Osteoblast (primary cell): ENCODE measurements at regions not wholly inside any gene's neighbourhood (a gene's known extent, or its start where the extent isn't known, plus 50 kb on each side); places are given as distances from the start of the nearest gene placed in this dataset.

Experiments used
- DNase-seq: peaks from one replicate; pipeline ENCODE4 v3.0.0; 2011; ENCODE audit warnings: low spot score, mixed read lengths; ENCODE audit not compliant: insufficient read length; ENCODE audit errors: missing footprints
- H2AFZ ChIP-seq: 2 replicates; pipeline ENCODE4 v1.6.0; 2011; ENCODE audit warnings: mild to moderate bottlenecking, low read length
- H3K27ac ChIP-seq: 2 replicates; pipeline ENCODE4 v1.5.1; 2011; ENCODE audit warnings: mild to moderate bottlenecking, low read depth, low read length, moderate library complexity
- H3K27me3 ChIP-seq: 2 replicates; pipeline ENCODE4 v1.6.0; 2012; ENCODE audit warnings: mild to moderate bottlenecking, control low read depth, inconsistent platforms, low read length, moderate library complexity; ENCODE audit not compliant: insufficient read depth
- H3K36me3 ChIP-seq: 2 replicates; pipeline ENCODE4 v1.5.1; 2011; ENCODE audit warnings: mild to moderate bottlenecking, low read length, control low read depth, moderate library complexity; ENCODE audit not compliant: insufficient read depth
- H3K4me1 ChIP-seq: 2 replicates; pipeline ENCODE4 v1.5.1; 2011; ENCODE audit warnings: mild to moderate bottlenecking, low read length, control low read depth, moderate library complexity; ENCODE audit not compliant: insufficient read depth
- H3K4me2 ChIP-seq: 2 replicates; pipeline ENCODE4 v1.6.0; 2011; ENCODE audit warnings: mild to moderate bottlenecking, low read length; ENCODE audit not compliant: insufficient read depth
- H3K4me3 ChIP-seq: fragments of 200-600 bp; sonication (generic); 3 replicates; pipeline ENCODE4 v1.5.1; 2012; ENCODE audit warnings: mild to moderate bottlenecking, low read length, inconsistent platforms; ENCODE audit not compliant: insufficient read depth
- H3K79me2 ChIP-seq: 2 replicates; pipeline ENCODE4 v1.6.0; 2012; ENCODE audit warnings: mild to moderate bottlenecking, low read length, control low read depth, inconsistent platforms; ENCODE audit not compliant: insufficient read depth
- H3K9me3 ChIP-seq: 2 replicates; pipeline ENCODE4 v1.5.1; 2011; ENCODE audit warnings: low read depth, low read length, control low read depth
- H4K20me1 ChIP-seq: 2 replicates; pipeline ENCODE4 v1.6.0; 2012; ENCODE audit warnings: mild to moderate bottlenecking, low read length, control low read depth; ENCODE audit not compliant: insufficient read depth
- TF ChIP-seq, protein P1 (sequence below): IDR thresholded peaks from 2 replicates; pipeline ENCODE4 v1.5.1; 2011; ENCODE audit warnings: mild to moderate bottlenecking, low read depth, low read length, moderate library complexity; ENCODE audit errors: extremely low read depth

DNA sequence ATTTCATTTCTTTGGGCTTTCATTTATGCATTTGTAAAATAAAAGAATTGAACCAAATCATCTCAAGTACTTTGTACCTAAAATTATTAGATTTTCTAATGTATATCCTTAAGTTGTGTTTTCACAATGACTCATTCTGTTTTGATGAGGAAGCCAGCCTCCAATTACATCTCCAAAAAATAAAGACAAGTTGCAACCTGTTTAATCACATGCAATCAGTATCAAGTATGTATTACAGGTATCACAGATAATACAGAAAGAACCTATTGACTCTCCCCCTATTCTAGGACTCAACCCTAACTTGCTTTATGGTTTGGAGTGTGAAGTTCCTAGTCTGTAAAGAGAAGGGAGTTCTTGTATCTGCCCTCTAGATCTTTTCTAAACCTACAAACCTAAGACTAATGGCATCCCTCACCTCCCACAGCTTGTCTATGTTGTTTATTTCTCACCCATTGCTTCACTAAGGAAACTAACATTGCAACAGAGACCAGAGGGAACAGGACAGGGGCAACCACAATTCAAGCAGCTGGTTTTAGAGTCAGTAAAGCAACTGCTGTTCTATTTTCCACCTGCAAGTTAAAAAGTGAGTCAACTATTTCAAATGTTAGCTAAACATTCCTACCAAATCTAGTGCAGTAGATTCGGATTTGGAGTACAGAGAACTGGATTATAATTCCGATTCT is 141.1 kb upstream of the ETAA1 start:
- no peaks in the 10 kb centered on the region for H3K9me3 ChIP-seq
- H2AFZ ChIP-seq: no peak overlapping the region
- no peaks in the 10 kb centered on the region for H3K27me3 ChIP-seq
- no peak for DNase-seq
- H3K79me2 ChIP-seq: no peaks in the 10 kb centered on the region
- no peak overlapping the region for H3K4me3 ChIP-seq
- TF ChIP-seq, protein P1, sequence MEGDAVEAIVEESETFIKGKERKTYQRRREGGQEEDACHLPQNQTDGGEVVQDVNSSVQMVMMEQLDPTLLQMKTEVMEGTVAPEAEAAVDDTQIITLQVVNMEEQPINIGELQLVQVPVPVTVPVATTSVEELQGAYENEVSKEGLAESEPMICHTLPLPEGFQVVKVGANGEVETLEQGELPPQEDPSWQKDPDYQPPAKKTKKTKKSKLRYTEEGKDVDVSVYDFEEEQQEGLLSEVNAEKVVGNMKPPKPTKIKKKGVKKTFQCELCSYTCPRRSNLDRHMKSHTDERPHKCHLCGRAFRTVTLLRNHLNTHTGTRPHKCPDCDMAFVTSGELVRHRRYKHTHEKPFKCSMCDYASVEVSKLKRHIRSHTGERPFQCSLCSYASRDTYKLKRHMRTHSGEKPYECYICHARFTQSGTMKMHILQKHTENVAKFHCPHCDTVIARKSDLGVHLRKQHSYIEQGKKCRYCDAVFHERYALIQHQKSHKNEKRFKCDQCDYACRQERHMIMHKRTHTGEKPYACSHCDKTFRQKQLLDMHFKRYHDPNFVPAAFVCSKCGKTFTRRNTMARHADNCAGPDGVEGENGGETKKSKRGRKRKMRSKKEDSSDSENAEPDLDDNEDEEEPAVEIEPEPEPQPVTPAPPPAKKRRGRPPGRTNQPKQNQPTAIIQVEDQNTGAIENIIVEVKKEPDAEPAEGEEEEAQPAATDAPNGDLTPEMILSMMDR: no peak
- peak overlapping the region; percentile 31 for H3K27ac ChIP-seq
- H4K20me1 ChIP-seq: no peaks in the 10 kb centered on the region
- no peaks in the 10 kb centered on the region for H3K36me3 ChIP-seq
- no peak overlapping the region for H3K4me2 ChIP-seq
- peaks cover 21% of the 10 kb centered on the region for H3K4me1 ChIP-seq

DNA sequence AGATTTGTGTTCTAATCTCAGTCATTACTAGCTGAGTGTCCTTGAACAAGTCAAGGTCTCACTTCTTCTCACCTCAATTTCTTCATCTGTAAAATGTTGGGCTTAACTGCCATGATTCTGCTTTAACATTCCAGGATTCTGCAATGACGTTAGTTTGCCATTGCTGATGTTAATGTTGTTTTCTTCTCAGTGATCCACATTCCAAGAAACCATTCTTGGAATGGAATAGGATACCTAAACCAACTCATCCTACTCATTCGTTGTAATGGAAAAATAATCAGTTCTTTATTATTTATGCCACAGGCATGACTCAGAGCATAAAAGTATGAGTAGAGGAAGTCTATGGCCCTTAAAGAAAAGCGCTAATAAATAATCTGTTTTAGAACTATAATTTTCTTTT is 140.2 kb upstream of the ETAA1 start:
- peak overlapping the region; percentile 31 for H3K27ac ChIP-seq
- no peak overlapping the region for H2AFZ ChIP-seq
- no peaks in the 10 kb centered on the region for H4K20me1 ChIP-seq
- H3K36me3 ChIP-seq: no peaks in the 10 kb centered on the region
- peak; percentile 30 for DNase-seq
- peaks cover 27% of the 10 kb centered on the region for H3K4me1 ChIP-seq
- no peak overlapping the region for H3K4me3 ChIP-seq
- no peak overlapping the region for H3K4me2 ChIP-seq
- H3K9me3 ChIP-seq: no peaks in the 10 kb centered on the region
- no peaks in the 10 kb centered on the region for H3K27me3 ChIP-seq
- TF ChIP-seq, protein P1: no peak
- no peaks in the 10 kb centered on the region for H3K79me2 ChIP-seq

DNA sequence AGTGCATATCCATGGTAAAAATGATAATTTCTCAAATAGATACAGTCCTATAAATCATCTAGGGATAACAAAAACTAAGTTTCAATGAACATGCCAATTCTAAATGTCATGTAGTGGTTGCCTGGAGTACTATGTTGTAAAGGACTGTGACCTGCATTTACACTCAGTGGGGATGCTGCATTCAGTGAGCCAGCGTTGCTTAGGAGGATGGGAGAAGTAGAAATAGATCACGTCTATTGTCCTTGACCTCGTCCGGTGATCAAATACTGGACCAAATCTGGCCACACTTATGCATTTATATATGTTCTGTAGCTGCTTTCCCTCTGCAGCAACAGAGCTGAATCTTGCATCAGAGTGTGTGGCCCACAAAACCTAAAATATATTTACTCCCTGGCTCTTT is 139.0 kb upstream of the ETAA1 start:
- H3K9me3 ChIP-seq: no peaks in the 10 kb centered on the region
- TF ChIP-seq, protein P1: no peak
- peak overlapping the region; percentile 99 for H3K27ac ChIP-seq
- peaks cover 27% of the 10 kb centered on the region for H3K4me1 ChIP-seq
- no peak overlapping the region for H3K4me3 ChIP-seq
- no peaks in the 10 kb centered on the region for H3K79me2 ChIP-seq
- H3K27me3 ChIP-seq: no peaks in the 10 kb centered on the region
- H3K4me2 ChIP-seq: no peak overlapping the region
- H4K20me1 ChIP-seq: no peaks in the 10 kb centered on the region
- no peaks in the 10 kb centered on the region for H3K36me3 ChIP-seq
- DNase-seq: no peak
- H2AFZ ChIP-seq: no peak overlapping the region

DNA sequence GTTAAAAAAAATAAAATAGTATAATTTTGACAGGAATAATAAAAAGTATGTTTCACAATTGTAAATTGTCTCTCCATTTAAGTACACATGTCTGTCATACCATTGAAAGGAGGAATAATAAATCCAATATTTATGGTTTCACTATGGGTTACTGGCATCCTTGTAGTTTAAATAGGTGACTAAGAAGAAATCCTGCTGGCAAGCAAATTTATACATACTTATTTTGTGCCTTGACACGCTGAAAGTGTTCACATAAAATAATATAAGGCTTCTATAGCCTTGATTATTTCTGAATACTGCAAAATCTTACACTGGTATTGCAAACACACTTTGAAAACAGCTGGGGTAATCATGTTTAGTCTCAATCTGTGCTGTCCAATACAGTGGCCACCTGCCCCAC is 138.3 kb upstream of the ETAA1 start:
- Histone ChIP-seq H3K79me2 (no peaks in the 10 kb centered on the region), H3K36me3 (no peaks in the 10 kb centered on the region), H3K9me3 (no peaks in the 10 kb centered on the region), H4K20me1 (no peaks in the 10 kb centered on the region), H3K4me2 (no peak overlapping the region), H2AFZ (no peak overlapping the region), H3K4me1 (peaks cover 27% of the 10 kb centered on the region), H3K27me3 (no peaks in the 10 kb centered on the region), H3K27ac (peak overlapping the region; percentile 99), H3K4me3 (no peak overlapping the region)
- TF ChIP-seq, protein P1: no peak
- no peak for DNase-seq
